ENCODE measurements at regions not wholly inside any gene's neighbourhood (a gene's known extent, or its start where the extent isn't known, plus 50 kb on each side); places are given as distances from the start of the nearest gene placed in this dataset.

GRCh38 chr10:128712661-128713400 is 586.6 kb upstream of the MKI67 start:
- no peak overlapping the region for H3K4me3 ChIP-seq (ENCODE audit: low read length)
- TF ChIP-seq CTCF (conservative IDR thresholded peaks at IDR 0.05; ENCODE audit: low read depth, low read length): no peak
- DNase-seq (ENCODE audit: low read depth): no peak

GRCh38 chr10:128713471-128713870 is 587.2 kb upstream of the MKI67 start:
- no peak for DNase-seq (ENCODE audit: low read depth)
- no peak overlapping the region for H3K4me3 ChIP-seq (ENCODE audit: low read length)
- TF ChIP-seq CTCF (conservative IDR thresholded peaks at IDR 0.05; ENCODE audit: low read depth, low read length): no peak

- H3K4me3 ChIP-seq (ENCODE audit: low read length): no peak overlapping the region
- no peak for DNase-seq (ENCODE audit: low read depth)
- no peak for TF ChIP-seq CTCF (conservative IDR thresholded peaks at IDR 0.05; ENCODE audit: low read depth, low read length)
Observed at GRCh38 chr10:128713874-128714570, 587.8 kb upstream of the MKI67 start.

- no peak for TF ChIP-seq CTCF (conservative IDR thresholded peaks at IDR 0.05; ENCODE audit: low read depth, low read length)
- no peak overlapping the region for H3K4me3 ChIP-seq (ENCODE audit: low read length)
- DNase-seq (ENCODE audit: low read depth): no peak
Observed at GRCh38 chr10:128714644-128715415, 588.6 kb upstream of the MKI67 start.

GRCh38 chr10:128716181-128716580 is 590.0 kb upstream of the MKI67 start:
- H3K4me3 ChIP-seq (ENCODE audit: low read length): no peak overlapping the region
- DNase-seq (ENCODE audit: low read depth): no peak
- TF ChIP-seq CTCF (conservative IDR thresholded peaks at IDR 0.05; ENCODE audit: low read depth, low read length): no peak

GRCh38 chr10:128721963-128722445 is 595.8 kb upstream of the MKI67 start:
- no peak overlapping the region for H3K4me3 ChIP-seq (ENCODE audit: low read length)
- no peak for TF ChIP-seq CTCF (conservative IDR thresholded peaks at IDR 0.05; ENCODE audit: low read depth, low read length)
- DNase-seq (ENCODE audit: low read depth): no peak
